ENCODE measurements at regions not wholly inside any gene's neighbourhood (a gene's known extent, or its start where the extent isn't known, plus 50 kb on each side); places are given as distances from the start of the nearest gene placed in this dataset.
"Not testable (repeated sequence)": the region's sequence is repeated elsewhere in the genome, so short reads cannot be mapped to it uniquely, and the experiment has no call there.

DNA sequence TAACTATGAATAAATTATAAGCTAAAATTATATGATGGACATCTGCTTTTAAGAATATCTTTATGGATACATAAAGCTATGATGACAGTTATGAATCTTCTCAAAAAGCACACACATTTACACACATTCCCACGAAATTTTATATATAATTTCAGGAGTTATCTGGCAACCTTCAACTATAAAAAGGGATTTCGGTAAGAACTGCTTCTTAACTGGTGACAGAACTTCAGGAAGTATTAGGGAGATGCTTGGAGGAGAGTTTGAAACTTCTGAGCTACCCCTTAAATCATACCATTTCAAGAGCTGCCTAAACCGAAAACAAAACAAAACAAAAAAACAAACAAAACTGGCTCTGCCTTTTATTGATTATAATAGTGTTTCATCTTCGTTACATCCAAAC lies 399.4 kb downstream of the ZEB2 start:
- H3K4me3 ChIP-seq (ENCODE audit: low read depth, low read length): no peak overlapping the region
- TF ChIP-seq, protein P1, sequence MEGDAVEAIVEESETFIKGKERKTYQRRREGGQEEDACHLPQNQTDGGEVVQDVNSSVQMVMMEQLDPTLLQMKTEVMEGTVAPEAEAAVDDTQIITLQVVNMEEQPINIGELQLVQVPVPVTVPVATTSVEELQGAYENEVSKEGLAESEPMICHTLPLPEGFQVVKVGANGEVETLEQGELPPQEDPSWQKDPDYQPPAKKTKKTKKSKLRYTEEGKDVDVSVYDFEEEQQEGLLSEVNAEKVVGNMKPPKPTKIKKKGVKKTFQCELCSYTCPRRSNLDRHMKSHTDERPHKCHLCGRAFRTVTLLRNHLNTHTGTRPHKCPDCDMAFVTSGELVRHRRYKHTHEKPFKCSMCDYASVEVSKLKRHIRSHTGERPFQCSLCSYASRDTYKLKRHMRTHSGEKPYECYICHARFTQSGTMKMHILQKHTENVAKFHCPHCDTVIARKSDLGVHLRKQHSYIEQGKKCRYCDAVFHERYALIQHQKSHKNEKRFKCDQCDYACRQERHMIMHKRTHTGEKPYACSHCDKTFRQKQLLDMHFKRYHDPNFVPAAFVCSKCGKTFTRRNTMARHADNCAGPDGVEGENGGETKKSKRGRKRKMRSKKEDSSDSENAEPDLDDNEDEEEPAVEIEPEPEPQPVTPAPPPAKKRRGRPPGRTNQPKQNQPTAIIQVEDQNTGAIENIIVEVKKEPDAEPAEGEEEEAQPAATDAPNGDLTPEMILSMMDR (IDR thresholded peaks at IDR 0.05; ENCODE audit: borderline replicate concordance, insufficient read depth, low read depth, low read length): no peak

DNA sequence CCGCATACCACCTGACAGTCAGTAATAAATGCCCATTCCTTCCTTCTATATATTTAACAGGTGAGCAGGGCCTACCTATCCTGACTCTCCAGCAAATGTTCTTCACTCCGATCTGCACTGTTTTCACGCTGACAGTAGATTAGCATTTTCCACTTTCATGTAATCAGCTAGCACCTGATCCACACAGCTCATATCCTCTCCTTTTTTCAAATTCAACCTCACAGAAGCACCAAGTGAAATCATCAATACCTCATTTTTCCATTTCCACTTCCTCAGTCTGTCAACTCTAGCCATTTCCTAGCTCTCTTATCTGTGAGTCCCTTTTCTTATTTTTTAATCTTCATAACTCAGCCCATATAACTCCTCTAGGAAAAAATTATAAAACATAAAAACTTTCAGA lies 402.8 kb downstream of the ZEB2 start:
- TF ChIP-seq, protein P1 (IDR thresholded peaks at IDR 0.05; ENCODE audit: borderline replicate concordance, insufficient read depth, low read depth, low read length): no peak
- H3K4me3 ChIP-seq (ENCODE audit: low read depth, low read length): no peak overlapping the region

GRCh38 chr2:144115739-144116291 lies 404.1 kb downstream of the ZEB2 start:
- H3K4me3 ChIP-seq (ENCODE audit: low read depth, low read length): no peak overlapping the region
- TF ChIP-seq, protein P1 (IDR thresholded peaks at IDR 0.05; ENCODE audit: borderline replicate concordance, insufficient read depth, low read depth, low read length): no peak

DNA sequence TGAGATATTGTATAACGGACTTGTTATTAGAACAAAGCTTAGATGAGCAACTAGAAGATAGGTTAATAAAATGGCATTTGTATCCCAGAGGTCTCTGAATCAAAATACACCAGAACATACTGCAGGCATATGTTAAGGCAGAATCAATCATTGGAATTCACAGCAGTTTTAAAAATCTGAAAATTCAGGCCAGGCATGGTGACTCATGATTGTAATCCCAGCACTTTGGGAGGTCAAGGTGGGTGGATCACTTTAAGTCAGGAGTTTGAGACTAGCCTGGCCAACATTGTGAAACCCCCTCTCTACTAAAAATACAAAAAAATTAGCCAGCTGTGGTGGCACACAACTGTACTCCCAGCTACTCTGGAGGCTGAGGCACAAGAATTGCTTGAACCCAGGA lies 405.2 kb downstream of the ZEB2 start:
- H3K4me3 ChIP-seq (ENCODE audit: low read depth, low read length): no peak overlapping the region
- TF ChIP-seq, protein P1 (IDR thresholded peaks at IDR 0.05; ENCODE audit: borderline replicate concordance, insufficient read depth, low read depth, low read length): no peak

DNA sequence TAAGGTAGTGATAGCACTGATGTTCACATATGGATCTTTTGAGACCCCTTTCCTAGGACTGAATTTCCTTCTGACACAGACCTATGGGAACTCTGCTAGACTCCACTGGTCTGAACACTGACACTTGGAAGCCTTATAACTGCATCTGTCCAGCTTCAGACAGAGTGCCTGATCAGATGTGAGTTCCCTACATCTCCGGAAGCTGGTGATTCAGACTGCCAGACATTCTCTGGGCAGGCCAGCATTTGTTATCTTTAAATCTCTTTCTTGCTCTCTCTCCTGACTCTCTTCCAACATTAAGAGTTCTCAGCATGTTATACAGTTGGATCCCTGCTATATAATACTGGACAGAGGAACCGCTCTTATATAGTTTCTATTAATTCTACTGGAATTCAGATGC lies 408.5 kb downstream of the ZEB2 start:
- TF ChIP-seq, protein P1 (IDR thresholded peaks at IDR 0.05; ENCODE audit: borderline replicate concordance, insufficient read depth, low read depth, low read length): no peak
- no peak overlapping the region for H3K4me3 ChIP-seq (ENCODE audit: low read depth, low read length)

GRCh38 chr2:144106104-144106503 lies 413.8 kb downstream of the ZEB2 start:
- H3K4me3 ChIP-seq (ENCODE audit: low read depth, low read length): not testable (repeated sequence)

DNA sequence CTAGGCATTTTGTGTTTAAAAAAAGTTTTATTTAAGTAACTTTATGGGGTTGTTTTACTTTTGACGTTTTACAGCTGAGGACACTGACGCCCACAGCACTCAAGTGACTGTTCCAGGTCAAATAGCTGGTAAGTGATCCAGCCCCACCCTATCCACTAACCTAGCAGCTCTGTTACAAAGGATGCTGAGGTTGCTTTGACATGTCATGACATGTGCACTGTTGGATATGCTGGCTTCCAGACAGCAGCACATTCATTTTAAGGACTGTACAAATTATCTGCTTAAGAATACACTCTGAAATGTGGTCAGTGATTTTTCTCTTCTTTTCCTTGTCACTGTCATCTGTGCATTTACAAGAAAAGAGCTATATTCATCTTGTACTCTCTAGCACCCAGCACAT lies 417.5 kb downstream of the ZEB2 start:
- H3K4me3 ChIP-seq (ENCODE audit: low read depth, low read length): no peak overlapping the region
- TF ChIP-seq, protein P1 (IDR thresholded peaks at IDR 0.05; ENCODE audit: borderline replicate concordance, insufficient read depth, low read depth, low read length): no peak
